HL-60 (cell line): ENCODE measurements at regions not wholly inside any gene's neighbourhood (a gene's known extent, or its start where the extent isn't known, plus 50 kb on each side); places are given as distances from the start of the nearest gene placed in this dataset.
"Not testable (repeated sequence)": the region's sequence is repeated elsewhere in the genome, so short reads cannot be mapped to it uniquely, and the experiment has no call there.

ENCODE experiments used
- DNase-seq, 2 experiments: peaks; one replicate each; pipeline ENCODE4 v3.0.0-alpha.2; 2010 to 2020; ENCODE audit warnings: low read depth in 1 of 2, low spot score in 1 of 2
- H3K27ac ChIP-seq: fragments of 250-450 bp; sonication (Bioruptor Pico); replicated peaks from 2 replicates; pipeline ENCODE4 v1.5.1; 2020; ENCODE audit warnings: mild to moderate bottlenecking, moderate library complexity
- H3K27me3 ChIP-seq: fragments of 250-450 bp; sonication (Bioruptor Pico); 2 replicates; pipeline ENCODE4 v1.5.1; 2021; ENCODE audit warnings: mild to moderate bottlenecking, moderate library complexity; ENCODE audit not compliant: insufficient read depth, poor library complexity, severe bottlenecking
- H3K4me3 ChIP-seq: replicated peaks from 2 replicates; pipeline ENCODE4 v1.5.1; 2011; ENCODE audit warnings: mild to moderate bottlenecking, control low read depth, low read length; ENCODE audit not compliant: insufficient read depth
- CTCF ChIP-seq: IDR thresholded peaks from one replicate; pipeline ENCODE4 v1.5.1; 2011; ENCODE audit warnings: low read length, control low read depth, inconsistent platforms; ENCODE audit not compliant: insufficient read depth
- GABPA ChIP-seq: IDR thresholded peaks from 2 replicates; pipeline ENCODE4 v1.6.1; 2012; ENCODE audit warnings: low read depth
- POLR2AphosphoS5 ChIP-seq: IDR thresholded peaks from 2 replicates; pipeline ENCODE4 v1.6.1; 2012; ENCODE audit warnings: low read depth
- REST ChIP-seq: IDR thresholded peaks from 2 replicates; pipeline ENCODE4 v1.6.1; 2012; ENCODE audit warnings: low read depth; ENCODE audit not compliant: insufficient replicate concordance
- SPI1 ChIP-seq: IDR thresholded peaks from 2 replicates; pipeline ENCODE4 v1.6.1; 2012; ENCODE audit warnings: low read depth, mild to moderate bottlenecking, borderline replicate concordance

- not testable (repeated sequence) for H3K27me3 ChIP-seq, H3K4me3 ChIP-seq, H3K27ac ChIP-seq, DNase-seq
These were observed 245.0 kb downstream of the PLA2G4A start for GRCh38 chr1:187073634-187074245.

- DNase-seq = no peak
- Histone ChIP-seq H3K4me3 (no peak overlapping the region), H3K27me3 (no peaks in the 10 kb centered on the region), H3K27ac (no peak overlapping the region)
- no peak for TF ChIP-seq REST
- no peak for TF ChIP-seq GABPA
- no peak for TF ChIP-seq POLR2AphosphoS5
- no peak for TF ChIP-seq CTCF
- TF ChIP-seq SPI1 = no peak
These were observed 245.8 kb downstream of the PLA2G4A start for GRCh38 chr1:187074445-187075048.

- peaks cover 1% of the 10 kb centered on the region for H3K27me3 ChIP-seq
- no peak overlapping the region for H3K4me3 ChIP-seq
- no peak for DNase-seq
- H3K27ac ChIP-seq = no peak overlapping the region
- TF ChIP-seq SPI1 (no peak), POLR2AphosphoS5 (no peak), CTCF (no peak), GABPA (no peak), REST (no peak)
These were observed 248.2 kb downstream of the PLA2G4A start for GRCh38 chr1:187076922-187077321.

- peaks cover 2% of the 10 kb centered on the region for H3K27me3 ChIP-seq
- no peak overlapping the region for H3K27ac ChIP-seq
- no peak for DNase-seq
- TF ChIP-seq SPI1 (no peak), GABPA (no peak), REST (no peak), CTCF (no peak), POLR2AphosphoS5 (no peak)
- H3K4me3 ChIP-seq = no peak overlapping the region
These were observed 249.6 kb downstream of the PLA2G4A start for GRCh38 chr1:187078321-187078720.
